Pancreas (tissue), 10 donors: ENCODE measurements at regions not wholly inside any gene's neighbourhood (a gene's known extent, or its start where the extent isn't known, plus 50 kb on each side); places are given as distances from the start of the nearest gene placed in this dataset.

Experiments
- ATAC-seq, 4 donors: fragments of 200-7000 bp; cut with Tn5 transposase; one replicate each; pipeline versions ENCODE4 v1.8.0 to v1.9.1; 2020; ENCODE audit warnings: mild to moderate bottlenecking in 4 of 4, moderate library complexity in 4 of 4
- DNase-seq, 6 donors: peaks; one replicate each; pipeline ENCODE4 v3.0.0-alpha.2; 2020
- FAIRE-seq: peaks from 2 replicates; lab custom pipeline; 2012; peaks lifted over from hg19 to GRCh38; lab: Jason Lieb, UNC
- H3K27ac ChIP-seq, 4 donors: fragments of 200-600 bp; sonication (generic); 1 replicate in 3 of 4; 2 replicates in 1 of 4; pipeline versions ENCODE4 v1.5.0 to v1.8.0; 2020
- H3K27me3 ChIP-seq, 4 donors: fragments of 200-600 bp; one replicate each; pipeline ENCODE4 v1.8.0; 2021
- H3K36me3 ChIP-seq, 3 donors: fragments of 200-600 bp; sonication (generic) in 1 of 3; one replicate each; pipeline versions ENCODE4 v1.5.0 to v1.8.0; 2020 to 2021
- H3K4me1 ChIP-seq, 3 donors: fragments of 200-600 bp; one replicate each; pipeline ENCODE4 v1.8.0; 2021
- H3K4me3 ChIP-seq, 4 donors: fragments of 200-600 bp; sonication (generic) in 2 of 4; one replicate each; pipeline versions ENCODE4 v1.5.0 to v1.8.0; 2020 to 2021
- H3K9me3 ChIP-seq, 4 donors: fragments of 200-600 bp; one replicate each; pipeline ENCODE4 v1.8.0; 2021
- WGBS, 2 donors: extraction: QIAGEN DNeasy Blood & Tissue Kit; methylation state at CpG; one replicate each; pipeline ENCODE4 v1.1.7; 2013; 5-methylcytosine and 5-hydroxymethylcytosine counted together
- intact Hi-C, 3 donors: fragments of 100-400 bp; cut with DNase I; formaldehyde crosslinking; loops; one replicate each; pipeline versions ENCODE4 v1.11.1 to v1.14.2; 2022
- TF ChIP-seq, protein P1 (sequence below), 4 donors: fragments of 200-600 bp; sonication (generic) in 3 of 4; IDR thresholded peaks; one replicate each; pipeline versions ENCODE4 v1.5.0 to v1.8.0; 2021; ENCODE audit warnings: antibody characterized with exemption in 4 of 4
- donor health status: healthy with polysubstance abuse.
- donor health status: DM: no; HTN: no; CAD: no; lungs with moderate emphysema.
- donor health status: DM: no; HTN: no; CAD: no.
- donor health status: control.
- donor health status: control.
- donor health status: Bipolar disorder and iron deficiency.
- donor health status: DM: yes; HTN: yes; CAD: no.
- donor health status: DM: no; HTN: no; CAD: no.
- donor health status: DM: no; HTN: no; CAD: no.
- donor health status: DM: yes; HTN: yes; CAD: no.

- Histone ChIP-seq H3K4me3 (no peak overlapping the region), H3K36me3 (no peaks in the 10 kb centered on the region), H3K27me3 (no peaks in the 10 kb centered on the region), H3K9me3 (no peaks in the 10 kb centered on the region), H3K27ac (no peak overlapping the region), H3K4me1 (no peaks in the 10 kb centered on the region)
- 84 to 89% methylated on average over 7 of the region's 7 CpGs for WGBS, 2 donors
- no peak for FAIRE-seq
- TF ChIP-seq, protein P1, sequence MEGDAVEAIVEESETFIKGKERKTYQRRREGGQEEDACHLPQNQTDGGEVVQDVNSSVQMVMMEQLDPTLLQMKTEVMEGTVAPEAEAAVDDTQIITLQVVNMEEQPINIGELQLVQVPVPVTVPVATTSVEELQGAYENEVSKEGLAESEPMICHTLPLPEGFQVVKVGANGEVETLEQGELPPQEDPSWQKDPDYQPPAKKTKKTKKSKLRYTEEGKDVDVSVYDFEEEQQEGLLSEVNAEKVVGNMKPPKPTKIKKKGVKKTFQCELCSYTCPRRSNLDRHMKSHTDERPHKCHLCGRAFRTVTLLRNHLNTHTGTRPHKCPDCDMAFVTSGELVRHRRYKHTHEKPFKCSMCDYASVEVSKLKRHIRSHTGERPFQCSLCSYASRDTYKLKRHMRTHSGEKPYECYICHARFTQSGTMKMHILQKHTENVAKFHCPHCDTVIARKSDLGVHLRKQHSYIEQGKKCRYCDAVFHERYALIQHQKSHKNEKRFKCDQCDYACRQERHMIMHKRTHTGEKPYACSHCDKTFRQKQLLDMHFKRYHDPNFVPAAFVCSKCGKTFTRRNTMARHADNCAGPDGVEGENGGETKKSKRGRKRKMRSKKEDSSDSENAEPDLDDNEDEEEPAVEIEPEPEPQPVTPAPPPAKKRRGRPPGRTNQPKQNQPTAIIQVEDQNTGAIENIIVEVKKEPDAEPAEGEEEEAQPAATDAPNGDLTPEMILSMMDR (IDR thresholded peaks at IDR 0.05): no peak
- intact Hi-C loops: no loop called here
- no peak for ATAC-seq
- peak in 3 of 6 donors; percentile 9 to 18 (median 13) for DNase-seq
Observed at GRCh38 chr11:70506986-70507385, 108.7 kb downstream of the CTTN start.

GRCh38 chr11:70507466-70508230, 109.3 kb downstream of the CTTN start:
- no peak for FAIRE-seq
- no peak for ATAC-seq
- DNase-seq: peak in 3 of 6 donors; percentile 5 to 23 (median 18)
- H3K27me3 ChIP-seq: no peaks in the 10 kb centered on the region
- no peaks in the 10 kb centered on the region for H3K36me3 ChIP-seq
- H3K9me3 ChIP-seq: no peaks in the 10 kb centered on the region
- TF ChIP-seq, protein P1 (IDR thresholded peaks at IDR 0.05): no peak
- no peak overlapping the region for H3K4me3 ChIP-seq
- no peak overlapping the region for H3K27ac ChIP-seq
- no peaks in the 10 kb centered on the region for H3K4me1 ChIP-seq
- intact Hi-C loops: no loop called here
- 86 to 89% methylated on average over 20 of the region's 20 CpGs for WGBS, 2 donors

GRCh38 chr11:70508231-70508480, 109.8 kb downstream of the CTTN start:
- H3K9me3 ChIP-seq: no peaks in the 10 kb centered on the region
- DNase-seq: peak in 3 of 6 donors; percentile 7 to 35 (median 27)
- TF ChIP-seq, protein P1 (IDR thresholded peaks at IDR 0.05): no peak
- H3K27ac ChIP-seq: no peak overlapping the region
- H3K27me3 ChIP-seq: no peaks in the 10 kb centered on the region
- H3K36me3 ChIP-seq: no peaks in the 10 kb centered on the region
- ATAC-seq: no peak
- FAIRE-seq: no peak
- H3K4me1 ChIP-seq: no peaks in the 10 kb centered on the region
- 92 to 97% methylated on average over 3 of the region's 3 CpGs for WGBS, 2 donors
- intact Hi-C loops: no loop called here
- no peak overlapping the region for H3K4me3 ChIP-seq

GRCh38 chr11:70509476-70509875, 111.1 kb downstream of the CTTN start:
- Histone ChIP-seq H3K4me3 (no peak overlapping the region), H3K4me1 (no peaks in the 10 kb centered on the region), H3K27ac (no peak overlapping the region), H3K36me3 (no peaks in the 10 kb centered on the region), H3K9me3 (no peaks in the 10 kb centered on the region), H3K27me3 (no peaks in the 10 kb centered on the region)
- DNase-seq (peak in 2 of 6 donors; percentile 6 to 39), FAIRE-seq (no peak), ATAC-seq (no peak)
- intact Hi-C loops: no loop called here
- TF ChIP-seq, protein P1 (IDR thresholded peaks at IDR 0.05): no peak
- 89 to 95% methylated on average over 8 of the region's 8 CpGs for WGBS, 2 donors

DNA sequence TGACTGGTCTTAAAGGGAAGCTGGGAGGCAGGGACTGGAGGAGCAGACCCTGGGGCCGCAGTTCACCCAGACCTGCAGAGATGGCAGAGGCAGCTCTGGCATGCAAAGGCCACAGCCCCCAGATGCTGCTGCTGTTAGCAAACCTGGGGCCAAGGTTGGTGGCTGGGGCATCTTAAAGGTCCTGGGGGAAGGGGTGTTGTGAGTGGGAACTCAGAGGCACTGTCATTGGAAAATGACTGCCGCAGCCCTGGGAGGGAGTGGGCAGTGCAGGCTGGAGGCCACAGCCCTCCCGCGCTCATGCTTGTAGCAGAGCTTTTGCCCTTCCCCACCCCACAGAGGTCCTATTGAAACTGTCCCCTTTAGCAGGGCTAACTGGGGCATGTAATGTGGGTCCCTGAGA, 111.8 kb downstream of the CTTN start:
- Histone ChIP-seq H3K9me3 (no peaks in the 10 kb centered on the region), H3K36me3 (no peaks in the 10 kb centered on the region), H3K27me3 (no peaks in the 10 kb centered on the region), H3K27ac (no peak overlapping the region), H3K4me1 (no peaks in the 10 kb centered on the region), H3K4me3 (no peak overlapping the region)
- peak in 3 of 6 donors; percentile 12 to 42 (median 38) for DNase-seq
- intact Hi-C loops: no loop called here
- 98 to 99% methylated on average over 4 of the region's 4 CpGs for WGBS, 2 donors
- no peak for ATAC-seq
- FAIRE-seq: no peak
- TF ChIP-seq, protein P1 (IDR thresholded peaks at IDR 0.05): no peak
